A673 (cell line): ENCODE measurements at regions not wholly inside any gene's neighbourhood (a gene's known extent, or its start where the extent isn't known, plus 50 kb on each side); places are given as distances from the start of the nearest gene placed in this dataset.

Experiments
- BruUV-seq: library from RNA; stranded (reverse); fragments of 400-500 nt; replicated peaks from 2 replicates; lab custom pipeline; 2021; lab: Mats Ljungman, UMichigan
- CTCF ChIA-PET: fragments of 300-600 bp; sonication (Branson Sonifier 250); formaldehyde crosslinking; loops from one replicate; lab custom pipeline; 2022; ENCODE audit warnings: antibody characterized with exemption; lab: Charles Lee
- POLR2A ChIA-PET: fragments of 300-600 bp; sonication (Branson Sonifier 250); formaldehyde crosslinking; loops from one replicate; lab custom pipeline; 2022; ENCODE audit warnings: antibody characterized with exemption; ENCODE audit not compliant: low non-redundant PET; lab: Charles Lee
- DNase-seq: peaks from one replicate; pipeline ENCODE4 v3.0.0-alpha.2; 2015; ENCODE audit warnings: low spot score
- H3K27ac ChIP-seq: fragments of 200-600 bp; sonication (generic); 2 replicates; pipeline ENCODE4 v1.5.1; 2016; ENCODE audit warnings: mixed run types, low read depth, mild to moderate bottlenecking, mixed read lengths, antibody characterized with exemption, low read length; ENCODE audit not compliant: poor library complexity, severe bottlenecking
- H3K27me3 ChIP-seq: fragments of 200-600 bp; sonication (generic); replicated peaks from 2 replicates; pipeline ENCODE4 v1.6.1; 2017; ENCODE audit warnings: mixed run types, low read depth, mild to moderate bottlenecking, mixed read lengths, antibody characterized with exemption, low read length; ENCODE audit not compliant: insufficient read depth, poor library complexity
- H3K36me3 ChIP-seq: fragments of 200-600 bp; sonication (generic); 2 replicates; pipeline ENCODE4 v1.6.1; 2016; ENCODE audit warnings: mixed run types, mild to moderate bottlenecking, mixed read lengths, antibody characterized with exemption, low read length; ENCODE audit not compliant: insufficient read depth, poor library complexity, severe bottlenecking
- H3K4me1 ChIP-seq: fragments of 200-600 bp; sonication (generic); 2 replicates; pipeline ENCODE4 v1.6.1; 2017; ENCODE audit warnings: mixed run types, mild to moderate bottlenecking, mixed read lengths, antibody characterized with exemption, low read length; ENCODE audit not compliant: insufficient read depth, poor library complexity, severe bottlenecking
- H3K4me3 ChIP-seq: fragments of 200-600 bp; sonication (generic); 2 replicates; pipeline ENCODE4 v1.5.1; 2016; ENCODE audit warnings: low read depth, mixed run types, mild to moderate bottlenecking, mixed read lengths, low read length; ENCODE audit not compliant: poor library complexity, severe bottlenecking
- H3K9me3 ChIP-seq: fragments of 200-600 bp; sonication (generic); 2 replicates; pipeline ENCODE4 v1.6.1; 2016; ENCODE audit warnings: mixed run types, low read depth, mild to moderate bottlenecking, mixed read lengths, antibody characterized with exemption, low read length; ENCODE audit not compliant: poor library complexity, severe bottlenecking
- EZH2 ChIP-seq: fragments of 200-600 bp; sonication (generic); IDR thresholded peaks from 2 replicates; pipeline ENCODE4 v1.6.1; 2017; ENCODE audit warnings: borderline replicate concordance, low read depth, mild to moderate bottlenecking, mixed read lengths, antibody characterized with exemption, low read length; ENCODE audit not compliant: poor library complexity, severe bottlenecking
- intact Hi-C: fragments of 100-400 bp; cut with micrococcal nuclease; formaldehyde crosslinking; loops from one replicate; pipeline ENCODE4 v1.10.0; 2022; ENCODE audit not compliant: unreplicated experiment
- TF ChIP-seq, protein P1 (sequence below): fragments of 300-800, 200-600 bp; sonication (generic); conservative IDR thresholded peaks from 2 replicates; pipeline ENCODE4 v1.5.1; 2017; ENCODE audit warnings: low read depth, mild to moderate bottlenecking, antibody characterized with exemption, low read length, moderate library complexity, mixed read lengths

DNA sequence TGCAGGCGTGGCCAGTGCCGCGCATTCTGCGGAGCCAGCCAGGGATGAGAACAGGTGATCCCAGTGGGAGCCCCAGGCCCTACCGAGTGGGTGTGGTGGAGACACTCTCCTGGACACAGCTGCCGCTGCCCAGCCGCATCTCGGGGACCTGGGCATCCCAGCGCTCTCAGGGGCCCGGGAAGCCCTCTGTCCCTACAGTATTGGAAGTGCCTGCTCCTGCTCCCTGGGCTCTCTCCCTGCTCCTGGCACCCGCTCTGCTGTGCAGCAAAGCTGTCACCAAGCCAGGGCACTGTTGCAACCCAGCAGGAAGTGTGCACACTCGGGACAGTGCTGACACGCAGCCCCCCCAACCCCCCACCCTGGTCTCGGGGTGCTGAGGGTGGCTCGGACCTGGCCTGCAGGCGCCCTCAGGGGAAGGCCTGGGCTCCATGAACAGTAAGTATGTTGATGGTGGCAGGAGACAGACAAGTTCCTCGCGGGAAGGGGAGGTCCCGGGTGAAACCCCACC lies 1177.4 kb upstream of the GBE1 start:
- TF ChIP-seq, protein P1, sequence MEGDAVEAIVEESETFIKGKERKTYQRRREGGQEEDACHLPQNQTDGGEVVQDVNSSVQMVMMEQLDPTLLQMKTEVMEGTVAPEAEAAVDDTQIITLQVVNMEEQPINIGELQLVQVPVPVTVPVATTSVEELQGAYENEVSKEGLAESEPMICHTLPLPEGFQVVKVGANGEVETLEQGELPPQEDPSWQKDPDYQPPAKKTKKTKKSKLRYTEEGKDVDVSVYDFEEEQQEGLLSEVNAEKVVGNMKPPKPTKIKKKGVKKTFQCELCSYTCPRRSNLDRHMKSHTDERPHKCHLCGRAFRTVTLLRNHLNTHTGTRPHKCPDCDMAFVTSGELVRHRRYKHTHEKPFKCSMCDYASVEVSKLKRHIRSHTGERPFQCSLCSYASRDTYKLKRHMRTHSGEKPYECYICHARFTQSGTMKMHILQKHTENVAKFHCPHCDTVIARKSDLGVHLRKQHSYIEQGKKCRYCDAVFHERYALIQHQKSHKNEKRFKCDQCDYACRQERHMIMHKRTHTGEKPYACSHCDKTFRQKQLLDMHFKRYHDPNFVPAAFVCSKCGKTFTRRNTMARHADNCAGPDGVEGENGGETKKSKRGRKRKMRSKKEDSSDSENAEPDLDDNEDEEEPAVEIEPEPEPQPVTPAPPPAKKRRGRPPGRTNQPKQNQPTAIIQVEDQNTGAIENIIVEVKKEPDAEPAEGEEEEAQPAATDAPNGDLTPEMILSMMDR = no peak
- no peak for TF ChIP-seq EZH2
- Histone ChIP-seq H3K9me3 (peaks cover 22% of the 10 kb centered on the region), H3K27ac (no peak overlapping the region), H3K27me3 (no peaks in the 10 kb centered on the region), H3K4me3 (no peak overlapping the region), H3K36me3 (no peaks in the 10 kb centered on the region), H3K4me1 (no peaks in the 10 kb centered on the region)
- intact Hi-C loops = no loop called here
- no TSS peak for BruUV-seq
- no peak for DNase-seq
- ChIA-PET POLR2A (no interaction called here), CTCF (no interaction called here)

DNA sequence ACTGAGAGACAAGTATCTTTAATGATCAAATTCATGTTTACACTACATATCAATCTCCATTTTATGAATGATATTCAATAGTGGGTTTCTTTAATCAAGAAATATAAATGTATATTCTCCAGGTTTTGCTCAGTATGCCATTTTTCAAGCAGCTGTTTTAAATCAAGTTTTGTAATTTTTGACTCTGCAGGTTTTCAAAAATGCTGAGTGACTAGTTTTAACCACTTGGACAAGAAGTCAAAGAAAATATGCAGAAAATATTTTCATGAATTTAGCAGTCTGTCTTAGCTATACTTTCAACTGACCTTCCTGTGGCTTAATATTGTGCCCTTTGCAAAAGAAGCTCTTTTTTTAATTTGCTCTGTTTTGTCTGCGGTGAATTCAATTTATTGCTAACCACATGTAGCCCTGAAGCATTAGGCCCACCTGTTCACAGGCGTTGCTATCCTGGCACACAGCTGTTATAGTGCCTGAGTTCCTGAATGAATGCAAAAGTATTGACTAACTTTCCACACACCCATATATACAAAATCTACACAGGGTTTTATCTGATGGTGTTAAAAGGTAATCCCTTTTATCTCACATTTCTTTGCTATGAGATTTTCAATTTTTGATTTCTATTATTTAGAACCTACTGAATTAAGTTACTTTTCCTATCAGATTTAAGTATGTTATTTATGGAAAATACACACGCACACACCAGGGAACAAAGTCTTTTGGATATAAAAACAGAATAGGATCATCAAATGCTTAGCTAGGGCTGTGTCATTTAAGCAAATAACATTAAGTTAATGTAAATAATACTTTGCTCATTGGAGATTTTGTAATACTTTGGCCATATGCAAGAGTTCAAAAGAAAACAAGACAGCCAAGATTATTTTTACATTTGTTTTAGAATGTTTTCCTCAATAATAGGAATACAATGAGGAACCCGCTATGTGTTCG lies 1166.1 kb upstream of the GBE1 start:
- Histone ChIP-seq H3K27me3 (no peaks in the 10 kb centered on the region), H3K9me3 (peaks cover 11% of the 10 kb centered on the region), H3K27ac (no peak overlapping the region), H3K4me3 (no peak overlapping the region), H3K4me1 (no peaks in the 10 kb centered on the region), H3K36me3 (no peaks in the 10 kb centered on the region)
- POLR2A ChIA-PET = no interaction called here
- TF ChIP-seq, protein P1 = no peak
- TF ChIP-seq EZH2 = no peak
- no TSS peak for BruUV-seq
- intact Hi-C loops = no loop called here
- CTCF ChIA-PET = no interaction called here
- DNase-seq = no peak

DNA sequence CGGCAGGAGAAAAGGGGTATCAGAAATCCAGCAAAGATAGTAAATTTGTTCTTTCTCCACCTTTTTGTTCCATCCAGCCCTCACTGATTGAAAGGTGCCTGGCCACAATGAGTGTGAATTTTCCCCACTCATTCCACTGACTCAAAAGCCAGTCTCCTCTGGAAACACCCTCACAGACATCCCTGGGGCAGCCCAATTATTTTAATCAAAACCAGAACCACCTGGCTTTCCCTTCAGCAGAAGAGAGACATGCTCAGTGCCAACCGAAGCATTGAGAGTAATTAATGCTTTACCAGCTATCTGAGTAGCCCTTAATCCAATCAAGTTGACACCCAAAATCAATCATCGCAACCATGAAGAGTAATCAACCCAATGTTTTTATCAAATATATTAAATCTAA lies 1129.6 kb upstream of the GBE1 start:
- intact Hi-C loops = no loop called here
- ChIA-PET POLR2A (no interaction called here), CTCF (no interaction called here)
- BruUV-seq = no TSS peak
- TF ChIP-seq EZH2 = no peak
- TF ChIP-seq, protein P1 = no peak
- H3K36me3 ChIP-seq = no peaks in the 10 kb centered on the region
- H3K27ac ChIP-seq = no peak overlapping the region
- no peak for DNase-seq
- no peak overlapping the region for H3K4me3 ChIP-seq
- H3K9me3 ChIP-seq = no peaks in the 10 kb centered on the region
- H3K4me1 ChIP-seq = no peaks in the 10 kb centered on the region
- H3K27me3 ChIP-seq = no peaks in the 10 kb centered on the region
